ENCODE measurements at regions not wholly inside any gene's neighbourhood (a gene's known extent, or its start where the extent isn't known, plus 50 kb on each side); places are given as distances from the start of the nearest gene placed in this dataset.

DNA sequence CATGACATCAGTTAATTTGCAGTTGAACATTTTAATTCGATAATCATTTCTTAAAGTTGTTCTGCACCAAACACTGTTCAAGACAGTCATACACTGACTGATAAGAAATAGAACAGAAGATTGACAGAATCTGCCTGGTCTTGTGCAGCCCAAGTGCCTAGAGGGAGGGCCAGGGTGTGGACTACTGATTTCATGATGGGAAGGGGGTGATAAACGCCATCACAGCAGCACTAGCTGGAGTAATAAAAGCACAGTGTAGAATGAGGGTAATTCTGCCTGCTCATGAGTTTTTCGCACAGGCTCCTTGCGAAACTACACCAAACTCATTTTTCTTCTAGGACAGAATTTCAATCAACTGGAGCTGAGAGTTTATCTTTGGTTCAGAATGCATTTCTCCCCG, 270.1 kb downstream of the ARL4A start:
- 60 to 61% methylated on average over 5 of the region's 5 CpGs for WGBS, 2 experiments (ENCODE audit: low coverage in 1 of 2, low lambda C conversion rate in 2 of 2, missing lambda C conversion rate in 2 of 2)
- no peak overlapping the region for H3K4me2 ChIP-seq (ENCODE audit: unreplicated experiment)
- in situ Hi-C loops (cut with MboI), result no loop called here

GRCh38 chr7:12961910-12962480, 274.6 kb downstream of the ARL4A start:
- 41 to 49% methylated on average over 4 of the region's 4 CpGs for WGBS, 2 experiments (ENCODE audit: low coverage in 1 of 2, low lambda C conversion rate in 2 of 2, missing lambda C conversion rate in 2 of 2)
- in situ Hi-C loops (cut with MboI), result no loop called here
- Histone ChIP-seq H3K9me2 (ENCODE audit: insufficient read depth) (no peaks in the 10 kb centered on the region), H3K27ac (no peak overlapping the region), H2AFZ (no peak overlapping the region), H4K20me1 (ENCODE audit: insufficient read depth) (no peaks in the 10 kb centered on the region), H3K27me3 (replicated peaks; ENCODE audit: insufficient read depth) (no peaks in the 10 kb centered on the region), H3K4me1 (ENCODE audit: insufficient read depth) (no peaks in the 10 kb centered on the region), H3K9me3 (ENCODE audit: low read depth) (no peaks in the 10 kb centered on the region), H3K4me3 (no peak overlapping the region), H3K36me3 (ENCODE audit: low read depth) (no peaks in the 10 kb centered on the region), H3K9ac (no peak overlapping the region), H3K79me2 (ENCODE audit: insufficient read depth) (no peaks in the 10 kb centered on the region), H3K4me2 (ENCODE audit: unreplicated experiment) (no peak overlapping the region), H3F3A (ENCODE audit: insufficient read depth) (no peaks in the 10 kb centered on the region)
- no peak for DNase-seq
- TF ChIP-seq EZH2 (IDR thresholded peaks at IDR 0.05; ENCODE audit: insufficient read depth, poor library complexity, severe bottlenecking), result no peak
- TF ChIP-seq EZH2phosphoT487 (IDR thresholded peaks at IDR 0.05; ENCODE audit: insufficient read depth, low read depth), result no peak

More for the DNA sequence above, 270.1 kb downstream of the ARL4A start:
- Histone ChIP-seq H3K4me1 (ENCODE audit: insufficient read depth) (no peaks in the 10 kb centered on the region), H3K27me3 (replicated peaks; ENCODE audit: insufficient read depth) (no peaks in the 10 kb centered on the region), H3K9ac (no peak overlapping the region), H2AFZ (no peak overlapping the region), H3K79me2 (ENCODE audit: insufficient read depth) (no peaks in the 10 kb centered on the region), H3K36me3 (ENCODE audit: low read depth) (no peaks in the 10 kb centered on the region), H3K9me2 (ENCODE audit: insufficient read depth) (no peaks in the 10 kb centered on the region), H3K27ac (no peak overlapping the region), H3K9me3 (ENCODE audit: low read depth) (no peaks in the 10 kb centered on the region), H3F3A (ENCODE audit: insufficient read depth) (no peaks in the 10 kb centered on the region), H4K20me1 (ENCODE audit: insufficient read depth) (no peaks in the 10 kb centered on the region), H3K4me3 (no peak overlapping the region)
- no peak for DNase-seq
- TF ChIP-seq EZH2phosphoT487 (IDR thresholded peaks at IDR 0.05; ENCODE audit: insufficient read depth, low read depth) (no peak), EZH2 (IDR thresholded peaks at IDR 0.05; ENCODE audit: insufficient read depth, poor library complexity, severe bottlenecking) (no peak)

DNA sequence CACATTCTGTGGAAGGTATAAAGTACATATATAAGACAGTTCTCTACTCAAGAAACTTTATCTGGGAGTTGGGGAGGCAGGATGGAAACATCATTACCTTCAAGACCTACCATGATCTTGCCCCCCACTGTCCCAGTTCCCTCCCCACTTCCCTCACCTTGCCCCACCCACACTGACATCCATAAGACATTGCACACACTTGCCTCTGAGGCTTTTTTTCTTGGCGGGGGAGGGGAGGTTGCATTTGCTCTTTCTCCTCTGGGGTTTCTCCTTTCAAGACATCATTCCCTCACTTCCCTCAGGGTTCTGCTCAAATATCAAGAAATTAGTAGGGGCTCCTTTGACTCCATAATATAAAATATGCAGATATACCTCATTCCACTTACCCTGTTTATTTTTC, 276.0 kb downstream of the ARL4A start:
- no peak overlapping the region for H3K4me2 ChIP-seq (ENCODE audit: unreplicated experiment)
- no peaks in the 10 kb centered on the region for H3K36me3 ChIP-seq (ENCODE audit: low read depth)
- no peaks in the 10 kb centered on the region for H3K4me1 ChIP-seq (ENCODE audit: insufficient read depth)
- 78 to 89% methylated on average over 1 of the region's 1 CpG for WGBS, 2 experiments (ENCODE audit: low coverage in 1 of 2, low lambda C conversion rate in 2 of 2, missing lambda C conversion rate in 2 of 2)
- no peak overlapping the region for H3K4me3 ChIP-seq
- no peak for DNase-seq
- no peak overlapping the region for H3K27ac ChIP-seq
- H3K79me2 ChIP-seq (ENCODE audit: insufficient read depth), result no peaks in the 10 kb centered on the region
- in situ Hi-C loops (cut with MboI), result no loop called here
- no peaks in the 10 kb centered on the region for H3K9me2 ChIP-seq (ENCODE audit: insufficient read depth)
- no peaks in the 10 kb centered on the region for H4K20me1 ChIP-seq (ENCODE audit: insufficient read depth)
- H3K9me3 ChIP-seq (ENCODE audit: low read depth), result no peaks in the 10 kb centered on the region
- H3K9ac ChIP-seq, result no peak overlapping the region
- H2AFZ ChIP-seq, result no peak overlapping the region
- no peak for TF ChIP-seq EZH2phosphoT487 (IDR thresholded peaks at IDR 0.05; ENCODE audit: insufficient read depth, low read depth)
- no peak for TF ChIP-seq EZH2 (IDR thresholded peaks at IDR 0.05; ENCODE audit: insufficient read depth, poor library complexity, severe bottlenecking)
- no peaks in the 10 kb centered on the region for H3F3A ChIP-seq (ENCODE audit: insufficient read depth)
- no peaks in the 10 kb centered on the region for H3K27me3 ChIP-seq (replicated peaks; ENCODE audit: insufficient read depth)

DNA sequence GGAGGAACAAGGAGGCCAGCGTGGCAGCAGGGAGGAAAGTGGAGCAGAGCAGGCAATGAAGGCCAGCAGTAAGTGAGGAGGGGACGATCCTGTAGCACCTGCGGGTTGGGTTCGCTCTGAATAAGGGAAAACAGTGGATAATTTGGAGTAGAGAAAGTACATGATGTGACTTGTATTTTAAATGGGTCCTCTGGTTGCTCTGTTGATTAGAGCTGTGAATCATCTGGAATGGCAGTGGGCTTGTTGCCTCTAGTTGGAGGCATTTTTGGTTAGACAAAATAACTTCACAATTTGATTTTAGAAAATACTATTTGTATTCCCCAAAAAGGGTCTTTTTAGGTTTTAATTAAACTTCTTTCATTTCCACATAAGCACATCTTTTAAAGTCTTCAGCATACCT, 277.4 kb downstream of the ARL4A start:
- no peak overlapping the region for H3K27ac ChIP-seq
- no peak overlapping the region for H3K4me3 ChIP-seq
- H2AFZ ChIP-seq, result no peak overlapping the region
- H3F3A ChIP-seq (ENCODE audit: insufficient read depth), result no peaks in the 10 kb centered on the region
- H3K27me3 ChIP-seq (replicated peaks; ENCODE audit: insufficient read depth), result no peaks in the 10 kb centered on the region
- in situ Hi-C loops (cut with MboI), result no loop called here
- 66 to 70% methylated on average over 4 of the region's 4 CpGs for WGBS, 2 experiments (ENCODE audit: low coverage in 1 of 2, low lambda C conversion rate in 2 of 2, missing lambda C conversion rate in 2 of 2)
- no peaks in the 10 kb centered on the region for H3K79me2 ChIP-seq (ENCODE audit: insufficient read depth)
- no peak for DNase-seq
- no peak overlapping the region for H3K4me2 ChIP-seq (ENCODE audit: unreplicated experiment)
- H3K9me2 ChIP-seq (ENCODE audit: insufficient read depth), result no peaks in the 10 kb centered on the region
- H4K20me1 ChIP-seq (ENCODE audit: insufficient read depth), result no peaks in the 10 kb centered on the region
- no peaks in the 10 kb centered on the region for H3K36me3 ChIP-seq (ENCODE audit: low read depth)
- H3K9me3 ChIP-seq (ENCODE audit: low read depth), result no peaks in the 10 kb centered on the region
- TF ChIP-seq EZH2 (IDR thresholded peaks at IDR 0.05; ENCODE audit: insufficient read depth, poor library complexity, severe bottlenecking) (no peak), EZH2phosphoT487 (IDR thresholded peaks at IDR 0.05; ENCODE audit: insufficient read depth, low read depth) (no peak)
- no peaks in the 10 kb centered on the region for H3K4me1 ChIP-seq (ENCODE audit: insufficient read depth)
- no peak overlapping the region for H3K9ac ChIP-seq

DNA sequence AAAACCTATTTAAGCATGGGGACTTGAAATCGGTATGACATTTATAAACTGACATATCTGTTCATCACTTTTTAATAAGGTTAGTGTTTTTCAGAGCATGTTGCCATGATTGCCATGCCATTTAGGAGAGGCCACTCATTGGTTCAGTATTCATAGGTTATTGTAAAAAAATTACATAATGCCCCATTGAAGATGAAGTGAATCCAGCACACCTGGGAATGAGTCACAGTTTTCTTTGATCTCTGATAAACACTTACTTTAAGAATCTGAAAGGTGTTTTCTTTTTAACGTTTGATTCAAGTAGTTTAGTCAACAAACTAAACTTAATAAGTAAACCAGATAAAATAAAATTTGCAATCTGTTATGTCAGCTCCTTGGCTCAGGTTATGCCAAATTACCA, 278.3 kb downstream of the ARL4A start:
- Histone ChIP-seq H4K20me1 (ENCODE audit: insufficient read depth) (no peaks in the 10 kb centered on the region), H3K9me2 (ENCODE audit: insufficient read depth) (no peaks in the 10 kb centered on the region), H3K9me3 (ENCODE audit: low read depth) (no peaks in the 10 kb centered on the region), H3K79me2 (ENCODE audit: insufficient read depth) (no peaks in the 10 kb centered on the region), H3K4me3 (no peak overlapping the region), H3K27me3 (replicated peaks; ENCODE audit: insufficient read depth) (no peaks in the 10 kb centered on the region), H3K36me3 (ENCODE audit: low read depth) (no peaks in the 10 kb centered on the region), H3K9ac (no peak overlapping the region), H3F3A (ENCODE audit: insufficient read depth) (no peaks in the 10 kb centered on the region), H3K4me2 (ENCODE audit: unreplicated experiment) (no peak overlapping the region), H2AFZ (no peak overlapping the region), H3K27ac (no peak overlapping the region), H3K4me1 (ENCODE audit: insufficient read depth) (no peaks in the 10 kb centered on the region)
- 44 to 45% methylated on average over 2 of the region's 2 CpGs for WGBS, 2 experiments (ENCODE audit: low coverage in 1 of 2, low lambda C conversion rate in 2 of 2, missing lambda C conversion rate in 2 of 2)
- TF ChIP-seq EZH2phosphoT487 (IDR thresholded peaks at IDR 0.05; ENCODE audit: insufficient read depth, low read depth), result no peak
- no peak for TF ChIP-seq EZH2 (IDR thresholded peaks at IDR 0.05; ENCODE audit: insufficient read depth, poor library complexity, severe bottlenecking)
- DNase-seq, result no peak
- in situ Hi-C loops (cut with MboI), result no loop called here

All from GM23248 (cell line).